Calu3 (cell line): ENCODE measurements at regions not wholly inside any gene's neighbourhood (a gene's known extent, or its start where the extent isn't known, plus 50 kb on each side); places are given as distances from the start of the nearest gene placed in this dataset.
"Not testable (repeated sequence)": the region's sequence is repeated elsewhere in the genome, so short reads cannot be mapped to it uniquely, and the experiment has no call there.

ENCODE experiments used
- BruUV-seq: library from RNA; stranded (reverse); fragments of 400-500 nt; replicated peaks from 2 replicates; lab custom pipeline; 2021; lab: Mats Ljungman, UMichigan
- CTCF ChIA-PET: fragments of 300-600 bp; sonication (Branson Sonifier 250); formaldehyde crosslinking; loops from one replicate; lab custom pipeline; 2022; ENCODE audit warnings: antibody characterized with exemption; lab: Charles Lee
- DNase-seq: peaks from one replicate; pipeline ENCODE4 v3.0.0; 2022
- H3K27ac Mint-ChIP-seq: one replicate; pipeline ENCODE4 v1.8.0; 2022; ENCODE audit warnings: mixed read lengths; ENCODE audit not compliant: unreplicated experiment
- H3K27me3 Mint-ChIP-seq: one replicate; pipeline ENCODE4 v1.8.0; 2022; ENCODE audit warnings: mixed read lengths; ENCODE audit not compliant: unreplicated experiment
- H3K36me3 Mint-ChIP-seq: one replicate; pipeline ENCODE4 v1.8.0; 2022; ENCODE audit warnings: mild to moderate bottlenecking, moderate library complexity, mixed read lengths; ENCODE audit not compliant: insufficient read depth, unreplicated experiment
- H3K4me1 Mint-ChIP-seq: one replicate; pipeline ENCODE4 v1.8.0; 2022; ENCODE audit warnings: mild to moderate bottlenecking, low read depth, mixed read lengths; ENCODE audit not compliant: unreplicated experiment
- H3K4me3 Mint-ChIP-seq: one replicate; pipeline ENCODE4 v1.8.0; 2022; ENCODE audit warnings: mild to moderate bottlenecking, low read depth, moderate library complexity, mixed read lengths; ENCODE audit not compliant: unreplicated experiment
- H3K9me3 Mint-ChIP-seq: one replicate; pipeline ENCODE4 v1.8.0; 2022; ENCODE audit warnings: low read depth, mixed read lengths; ENCODE audit not compliant: unreplicated experiment
- CTCF ChIP-seq: fragments of 200-600 bp; IDR thresholded peaks from one replicate; pipeline ENCODE4 v1.8.0; 2022; ENCODE audit warnings: antibody characterized with exemption; ENCODE audit not compliant: unreplicated experiment
- intact Hi-C: fragments of 100-400 bp; cut with micrococcal nuclease; formaldehyde crosslinking; loops from one replicate; pipeline ENCODE4 v1.10.0; 2022; ENCODE audit not compliant: unreplicated experiment

- peaks cover 14% of the 10 kb centered on the region for H3K9me3 Mint-ChIP-seq
- H3K4me1 Mint-ChIP-seq = no peaks in the 10 kb centered on the region
- no peak for TF ChIP-seq CTCF
- no peaks in the 10 kb centered on the region for H3K27me3 Mint-ChIP-seq
- no peak for DNase-seq
- H3K36me3 Mint-ChIP-seq = no peaks in the 10 kb centered on the region
- intact Hi-C loops = no loop called here
- BruUV-seq = no TSS peak
- CTCF ChIA-PET = no interaction called here
- no peak overlapping the region for H3K4me3 Mint-ChIP-seq
- H3K27ac Mint-ChIP-seq = no peak overlapping the region
These were observed 126.1 kb upstream of the CHODL start for GRCh38 chr21:18118566-18118965.

- no TSS peak for BruUV-seq
- H3K9me3 Mint-ChIP-seq = peaks cover 17% of the 10 kb centered on the region
These were observed 127.5 kb upstream of the CHODL start for GRCh38 chr21:18117176-18117575.

GRCh38 chr21:18114810-18115209 lies 129.8 kb upstream of the CHODL start:
- no peak for TF ChIP-seq CTCF
- H3K9me3 Mint-ChIP-seq = peaks cover 17% of the 10 kb centered on the region
- H3K4me3 Mint-ChIP-seq = no peak overlapping the region
- no TSS peak for BruUV-seq
- no peaks in the 10 kb centered on the region for H3K27me3 Mint-ChIP-seq
- CTCF ChIA-PET = no interaction called here
- no peak overlapping the region for H3K27ac Mint-ChIP-seq
- intact Hi-C loops = no loop called here
- no peak for DNase-seq
- no peaks in the 10 kb centered on the region for H3K36me3 Mint-ChIP-seq
- H3K4me1 Mint-ChIP-seq = no peaks in the 10 kb centered on the region

More at GRCh38 chr21:18117176-18117575, 127.5 kb upstream of the CHODL start:
- Mint-ChIP-seq H3K4me3 (no peak overlapping the region), H3K36me3 (no peaks in the 10 kb centered on the region), H3K27ac (no peak overlapping the region), H3K27me3 (no peaks in the 10 kb centered on the region), H3K4me1 (no peaks in the 10 kb centered on the region)
- intact Hi-C loops = no loop called here
- TF ChIP-seq CTCF = no peak
- DNase-seq = no peak
- CTCF ChIA-PET = no interaction called here

- no peak overlapping the region for H3K4me3 Mint-ChIP-seq
- no TSS peak for BruUV-seq
- intact Hi-C loops = no loop called here
- H3K27ac Mint-ChIP-seq = no peak overlapping the region
- DNase-seq = no peak
- no peaks in the 10 kb centered on the region for H3K4me1 Mint-ChIP-seq
- peaks cover 3% of the 10 kb centered on the region for H3K9me3 Mint-ChIP-seq
- TF ChIP-seq CTCF = no peak
- H3K27me3 Mint-ChIP-seq = no peaks in the 10 kb centered on the region
- CTCF ChIA-PET = no interaction called here
- no peaks in the 10 kb centered on the region for H3K36me3 Mint-ChIP-seq
These were observed 139.8 kb upstream of the CHODL start for GRCh38 chr21:18104802-18105201.

- intact Hi-C loops = not testable (repeated sequence)
These were observed 148.2 kb upstream of the CHODL start for GRCh38 chr21:18096413-18096812.

More at GRCh38 chr21:18096413-18096812, 148.2 kb upstream of the CHODL start:
- H3K36me3 Mint-ChIP-seq, CTCF ChIA-PET, H3K4me3 Mint-ChIP-seq, H3K9me3 Mint-ChIP-seq, H3K27ac Mint-ChIP-seq, H3K27me3 Mint-ChIP-seq, DNase-seq, BruUV-seq, H3K4me1 Mint-ChIP-seq: not testable (repeated sequence)
